ENCODE measurements at regions not wholly inside any gene's neighbourhood (a gene's known extent, or its start where the extent isn't known, plus 50 kb on each side); places are given as distances from the start of the nearest gene placed in this dataset.
"Not testable (repeated sequence)": the region's sequence is repeated elsewhere in the genome, so short reads cannot be mapped to it uniquely, and the experiment has no call there.

- no peak for DNase-seq (ENCODE audit: low spot score)
These were observed 50.9 kb upstream of the MITF start for GRCh38 chr3:69688400-69688799.

DNA sequence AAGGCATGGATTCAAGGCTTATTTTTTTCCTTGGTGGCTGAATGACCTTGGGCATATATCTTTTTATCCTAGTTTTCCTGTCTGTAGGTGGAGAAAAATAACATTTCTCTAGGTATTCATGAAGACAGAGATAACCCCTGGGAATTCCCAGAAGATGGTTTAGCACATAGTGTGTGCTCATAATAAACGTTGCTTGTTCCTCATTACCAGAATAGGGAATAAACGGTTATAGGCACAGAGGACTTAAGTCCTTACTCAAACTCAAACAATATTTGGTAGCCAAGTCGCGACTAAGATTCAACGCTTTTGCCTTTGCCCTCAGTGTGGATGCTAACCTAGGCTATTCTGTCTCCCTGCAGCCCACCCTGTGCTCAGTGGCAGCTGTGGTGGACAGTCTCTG, 51.6 kb upstream of the MITF start:
- DNase-seq (ENCODE audit: low spot score) = no peak

- DNase-seq (ENCODE audit: low spot score) = peak; percentile 9
These were observed 53.2 kb upstream of the MITF start for GRCh38 chr3:69686056-69686455.

GRCh38 chr3:69684309-69684961, 54.8 kb upstream of the MITF start:
- DNase-seq (ENCODE audit: low spot score) = no peak

DNA sequence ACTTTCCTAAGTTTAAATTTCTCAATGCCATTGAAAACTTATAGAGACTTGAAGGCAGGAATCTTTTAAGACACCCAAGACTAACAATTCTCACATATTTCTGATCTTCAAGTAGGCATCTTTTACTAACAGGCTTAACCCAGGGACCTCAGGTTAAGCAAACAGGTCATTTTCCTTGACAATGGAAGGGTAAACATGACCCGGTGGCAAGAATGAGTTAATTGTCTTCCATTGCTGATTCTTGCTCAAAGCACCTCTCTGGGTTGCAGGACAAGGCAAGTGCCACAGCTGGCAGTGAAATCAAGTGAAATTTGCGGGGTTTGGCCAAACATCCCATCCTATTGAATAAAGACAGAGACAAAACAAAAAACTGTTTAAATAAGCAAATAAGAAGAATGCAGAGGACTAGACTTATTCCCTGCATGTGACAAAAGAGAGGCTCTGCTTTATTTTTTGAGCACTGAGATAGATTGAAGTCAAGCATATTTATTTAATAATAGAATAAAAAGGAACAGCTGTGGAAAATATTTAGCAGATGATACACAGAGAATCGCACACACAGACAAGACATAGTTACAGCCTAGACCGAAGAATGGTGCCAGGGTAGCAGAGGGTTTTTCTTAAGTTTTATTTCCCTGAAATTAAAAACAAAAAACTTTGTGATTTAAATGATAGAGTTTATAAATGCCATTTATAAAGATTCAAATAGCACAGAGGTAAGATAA, 56.0 kb upstream of the MITF start:
- no peak for DNase-seq (ENCODE audit: low spot score)

DNA sequence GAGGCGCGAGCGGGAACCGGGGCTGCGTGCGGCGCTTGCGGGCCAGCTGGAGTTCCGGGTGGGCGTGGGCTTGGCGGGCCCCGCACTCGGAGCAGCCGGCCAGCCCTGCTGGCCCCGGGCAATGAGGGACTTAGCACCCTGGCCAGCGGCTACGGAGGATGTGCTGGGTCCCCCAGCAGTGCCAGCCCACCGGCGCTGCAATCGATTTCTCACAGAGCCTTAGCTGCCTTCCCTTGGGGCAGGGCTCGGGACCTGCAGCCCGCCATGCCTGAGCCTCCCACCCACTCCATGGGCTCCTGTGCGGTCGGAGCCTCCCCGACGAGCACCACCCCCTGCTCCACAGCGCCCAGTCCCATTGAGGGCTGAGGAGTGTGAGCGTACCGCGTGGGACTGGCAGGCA, 61.8 kb upstream of the MITF start:
- DNase-seq (ENCODE audit: low spot score) = not testable (repeated sequence)

DNA sequence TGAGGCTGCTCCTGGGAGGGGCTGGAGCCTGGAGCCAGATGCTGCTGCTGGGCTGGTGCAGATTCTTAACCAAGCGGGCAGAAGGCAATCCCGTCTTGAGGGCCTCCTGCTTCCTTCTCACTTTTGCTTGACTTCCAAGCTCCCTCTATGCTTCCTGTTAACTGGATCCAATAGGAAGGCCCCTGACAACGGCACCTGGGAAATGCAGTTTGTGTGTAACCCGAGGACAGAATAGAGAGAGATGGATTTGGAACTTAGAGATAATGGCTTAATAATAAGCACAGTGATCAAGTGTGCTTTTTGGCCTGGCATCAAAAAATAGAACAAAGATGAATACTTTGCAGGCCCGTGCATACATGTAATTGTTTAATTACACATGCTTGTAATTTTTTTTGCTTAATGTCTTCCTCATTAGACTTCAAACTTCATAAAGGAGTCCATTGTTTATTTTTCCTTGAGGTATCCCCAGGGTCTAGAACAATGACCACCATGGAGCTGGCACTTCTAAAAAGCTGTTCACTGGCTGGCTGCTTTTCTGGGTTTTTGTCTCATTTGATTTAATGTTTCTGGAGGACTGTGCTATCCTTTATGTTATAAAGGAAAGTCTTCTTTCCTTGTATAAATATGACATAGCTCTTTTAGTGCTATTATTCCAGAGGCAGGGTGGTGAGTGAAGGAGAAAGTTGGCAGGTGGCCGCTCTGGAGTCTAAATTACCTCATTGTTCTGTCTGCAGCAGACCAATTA, 63.3 kb upstream of the MITF start:
- DNase-seq (ENCODE audit: low spot score) = no peak

- no peak for DNase-seq (ENCODE audit: low spot score)
These were observed 64.5 kb upstream of the MITF start for GRCh38 chr3:69674752-69675151.

DNA sequence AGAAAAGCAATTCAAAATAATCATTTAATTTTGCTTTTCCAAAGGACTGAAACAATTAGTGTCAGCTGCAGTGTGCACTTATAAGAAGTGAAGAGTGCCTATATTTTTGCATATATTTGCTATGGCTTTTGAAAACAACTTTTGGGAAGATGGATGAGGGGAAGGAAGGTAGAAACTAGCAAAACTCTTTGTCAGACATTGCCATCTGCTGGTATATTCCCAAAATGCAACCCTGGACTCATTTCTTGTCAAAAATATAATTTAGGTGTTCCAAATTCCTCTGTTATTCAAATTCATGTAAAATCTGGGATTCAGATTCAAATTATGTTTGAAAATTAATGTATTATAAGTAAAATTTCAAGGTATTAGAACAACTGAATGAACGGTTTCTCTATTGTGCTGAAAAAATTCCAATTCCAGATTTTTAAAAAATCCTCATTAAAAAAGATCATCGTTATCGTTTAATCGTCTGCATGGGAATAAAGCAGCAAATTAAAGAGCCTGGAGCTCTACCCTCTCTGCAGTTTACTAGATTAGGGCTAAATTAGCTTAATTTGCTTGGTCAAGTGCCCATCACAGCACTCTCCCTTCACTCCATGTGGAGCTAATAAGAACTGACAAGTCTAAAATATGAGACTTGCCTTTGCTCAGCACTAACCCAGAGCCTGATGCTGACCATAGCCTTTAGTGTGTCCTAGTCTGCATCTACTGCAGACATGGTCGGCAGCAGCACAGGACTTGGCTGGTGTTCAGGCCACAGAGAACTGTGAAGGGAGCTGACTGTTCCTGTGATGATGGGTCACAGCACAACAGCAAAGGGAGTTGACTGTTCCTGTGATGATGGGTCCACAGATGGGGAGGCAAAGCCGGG, 67.9 kb upstream of the MITF start:
- peak; percentile 56 for DNase-seq (ENCODE audit: low spot score)

DNA sequence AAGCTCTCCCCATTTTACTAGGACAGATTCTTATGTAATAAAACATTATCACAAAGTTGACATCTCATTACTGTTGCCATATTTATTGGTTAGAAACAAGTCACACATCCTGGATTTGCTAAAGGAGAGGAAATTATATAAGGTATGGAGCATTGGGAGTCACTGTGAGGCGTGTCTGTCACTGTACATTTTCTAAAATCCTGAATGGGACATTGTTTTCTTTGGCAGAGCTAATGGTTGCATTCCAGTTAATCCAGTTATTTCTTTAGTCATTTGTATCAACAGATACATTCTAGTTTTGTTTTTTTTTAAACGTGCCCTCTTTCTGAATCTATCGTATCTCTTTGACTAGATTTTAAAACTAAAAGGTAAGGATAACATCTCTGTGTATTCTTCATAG, 70.2 kb upstream of the MITF start:
- no peak for DNase-seq (ENCODE audit: low spot score)

DNA sequence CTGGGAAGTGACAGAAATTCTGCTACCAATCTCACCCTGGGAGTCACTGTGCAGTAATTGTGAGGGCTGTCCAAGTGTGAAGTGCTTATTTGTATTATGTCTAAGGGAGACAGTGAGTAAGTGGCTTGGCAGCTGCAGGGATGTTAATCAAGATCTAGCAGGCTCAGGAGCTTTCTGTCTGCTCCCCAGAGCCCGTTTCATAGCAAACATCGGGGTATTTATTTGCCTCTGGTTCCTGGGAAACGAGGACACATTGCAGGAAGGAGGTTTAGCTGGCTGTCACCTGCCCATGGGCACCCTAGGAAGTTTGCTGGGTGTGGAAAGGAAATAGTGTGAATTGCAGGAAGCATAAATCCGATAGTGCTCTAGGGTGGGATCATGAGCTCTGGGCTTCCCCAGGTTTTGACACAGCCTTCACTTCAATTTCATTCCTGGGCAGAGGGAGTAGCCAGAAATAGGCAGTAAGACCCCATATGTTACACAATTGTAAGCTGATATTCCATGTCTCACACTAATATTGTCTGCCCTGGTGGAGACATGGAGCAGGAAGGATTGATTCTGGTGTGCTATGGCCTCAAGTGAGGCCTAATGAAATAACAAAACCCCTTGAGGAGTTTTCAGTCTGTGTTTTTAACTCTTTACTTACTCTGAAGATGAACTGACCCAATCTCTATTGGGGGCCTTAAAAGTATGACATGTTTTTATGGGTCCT, 74.1 kb upstream of the MITF start:
- peak; percentile 93 for DNase-seq (ENCODE audit: low spot score)

DNA sequence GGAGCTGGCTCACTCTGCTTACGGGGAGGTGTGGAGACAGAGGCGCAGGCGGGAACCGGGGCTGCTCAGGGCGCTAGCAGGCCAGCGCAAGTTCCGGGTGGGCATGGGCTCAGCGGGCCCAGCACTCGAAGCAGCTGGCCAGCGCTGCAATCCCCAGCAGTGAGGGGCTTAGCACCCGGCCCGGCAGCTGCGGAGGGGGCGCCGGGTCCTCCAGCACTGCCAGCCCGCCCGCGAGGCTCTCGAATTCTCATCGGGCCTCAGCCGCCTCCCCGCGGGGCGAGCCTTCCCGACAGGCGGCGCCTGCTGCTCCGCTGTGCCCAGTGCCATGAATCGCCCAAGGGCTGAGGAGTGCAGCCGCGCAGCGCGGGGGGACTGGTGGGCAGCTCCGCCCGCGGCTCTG, 78.6 kb upstream of the MITF start:
- DNase-seq (ENCODE audit: low spot score) = no peak

DNA sequence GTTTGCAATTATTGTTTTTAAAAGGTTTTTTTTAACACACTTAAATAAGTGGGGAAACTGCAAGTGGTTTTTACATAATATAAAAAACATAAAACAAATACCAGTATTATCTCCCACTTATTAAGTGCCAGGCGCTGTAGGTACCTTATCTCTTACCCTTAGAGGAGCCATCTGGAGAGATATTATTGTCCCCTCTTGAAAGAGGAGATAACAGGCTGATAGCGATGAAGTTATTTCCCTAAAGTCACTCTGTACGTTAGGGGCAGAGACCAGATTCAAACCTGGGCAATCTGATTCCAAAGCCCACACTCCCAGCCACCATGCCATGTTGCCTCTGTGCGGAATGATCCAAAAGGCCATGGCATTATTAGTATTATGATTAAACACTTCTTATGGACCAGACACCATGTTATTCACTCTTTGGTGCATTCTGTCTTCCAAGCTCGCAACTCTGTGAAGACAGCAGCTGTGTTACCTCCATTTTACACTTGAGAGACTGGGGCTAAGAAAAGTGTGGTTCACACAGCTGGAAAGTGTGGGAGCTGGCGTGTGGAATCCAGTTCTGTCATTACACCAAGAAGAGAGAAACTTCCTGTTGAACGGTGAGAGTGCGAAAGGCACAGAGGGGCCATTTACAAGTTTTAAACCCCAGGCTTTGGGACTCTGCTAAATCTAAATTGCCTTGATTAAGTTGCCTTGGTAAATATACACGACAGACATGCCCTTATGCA, 79.9 kb upstream of the MITF start:
- DNase-seq (ENCODE audit: low spot score) = no peak

DNA sequence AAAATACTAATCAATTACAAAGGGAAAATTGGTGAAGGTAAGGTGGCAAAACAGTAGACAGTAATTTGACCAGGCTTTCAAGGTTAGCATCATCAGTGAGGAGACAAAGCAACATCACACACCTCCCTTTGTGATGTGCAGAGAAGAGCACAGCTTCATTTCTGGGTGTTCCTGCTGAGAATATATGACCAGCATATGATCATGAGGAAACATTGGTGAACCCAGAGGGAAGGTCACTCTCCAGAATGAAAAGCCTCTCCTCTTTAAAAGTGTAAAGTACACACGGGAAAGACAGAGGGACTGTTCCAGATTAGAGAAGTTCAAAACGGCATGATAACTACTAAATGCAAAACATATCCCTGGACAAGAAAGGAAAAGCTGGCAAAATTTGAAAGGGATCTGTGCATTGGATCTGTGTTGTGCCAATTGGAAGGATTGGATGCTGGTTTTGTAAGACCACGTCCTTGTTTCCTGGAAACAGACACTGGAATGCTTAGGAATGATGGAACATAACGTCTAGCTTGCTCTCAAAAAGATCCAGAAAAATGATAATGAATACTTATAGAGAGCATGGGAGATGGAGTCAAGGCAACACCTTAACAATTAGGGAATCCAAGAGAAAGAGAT, 80.6 kb upstream of the MITF start:
- DNase-seq (ENCODE audit: low spot score) = no peak

DNA sequence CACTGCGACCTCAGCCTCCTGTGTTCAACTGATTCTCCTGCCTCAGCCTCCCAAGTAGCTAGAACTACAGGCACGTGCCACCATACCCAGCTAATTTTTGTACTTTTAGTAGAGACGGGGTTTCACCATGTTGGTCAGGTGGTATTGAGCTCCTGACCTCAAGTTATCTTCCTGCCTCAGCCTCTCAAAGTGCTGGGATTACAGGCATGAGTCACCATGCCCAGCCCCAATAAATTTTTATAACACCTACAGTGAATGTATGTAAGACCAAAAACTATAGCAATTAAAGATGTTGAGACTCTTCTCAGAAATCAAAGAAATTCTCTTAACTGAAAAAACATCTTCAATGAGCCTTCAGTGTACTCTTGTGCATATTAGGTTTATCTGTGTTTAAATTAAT, 82.2 kb upstream of the MITF start:
- not testable (repeated sequence) for DNase-seq (ENCODE audit: low spot score)

- DNase-seq (ENCODE audit: low spot score) = no peak
These were observed 87.5 kb upstream of the MITF start for GRCh38 chr3:69651765-69652164.

DNA sequence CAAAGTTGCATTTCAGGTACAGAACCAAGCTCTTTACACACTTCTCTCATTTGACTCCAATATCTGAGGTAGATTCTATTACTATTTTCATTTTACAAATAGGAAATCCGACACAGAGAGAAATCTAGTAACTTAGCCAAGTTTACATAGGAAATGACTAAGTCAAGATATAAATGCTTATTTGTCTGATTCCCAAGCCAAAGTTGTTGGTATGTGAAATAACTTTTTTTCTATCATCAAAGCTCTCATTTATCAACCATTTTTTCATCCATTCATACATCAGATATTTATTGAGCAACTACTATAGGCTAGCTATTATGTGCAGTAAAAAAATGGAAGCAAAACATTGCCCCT, 89.2 kb upstream of the MITF start:
- DNase-seq (ENCODE audit: low spot score) = no peak

DNA sequence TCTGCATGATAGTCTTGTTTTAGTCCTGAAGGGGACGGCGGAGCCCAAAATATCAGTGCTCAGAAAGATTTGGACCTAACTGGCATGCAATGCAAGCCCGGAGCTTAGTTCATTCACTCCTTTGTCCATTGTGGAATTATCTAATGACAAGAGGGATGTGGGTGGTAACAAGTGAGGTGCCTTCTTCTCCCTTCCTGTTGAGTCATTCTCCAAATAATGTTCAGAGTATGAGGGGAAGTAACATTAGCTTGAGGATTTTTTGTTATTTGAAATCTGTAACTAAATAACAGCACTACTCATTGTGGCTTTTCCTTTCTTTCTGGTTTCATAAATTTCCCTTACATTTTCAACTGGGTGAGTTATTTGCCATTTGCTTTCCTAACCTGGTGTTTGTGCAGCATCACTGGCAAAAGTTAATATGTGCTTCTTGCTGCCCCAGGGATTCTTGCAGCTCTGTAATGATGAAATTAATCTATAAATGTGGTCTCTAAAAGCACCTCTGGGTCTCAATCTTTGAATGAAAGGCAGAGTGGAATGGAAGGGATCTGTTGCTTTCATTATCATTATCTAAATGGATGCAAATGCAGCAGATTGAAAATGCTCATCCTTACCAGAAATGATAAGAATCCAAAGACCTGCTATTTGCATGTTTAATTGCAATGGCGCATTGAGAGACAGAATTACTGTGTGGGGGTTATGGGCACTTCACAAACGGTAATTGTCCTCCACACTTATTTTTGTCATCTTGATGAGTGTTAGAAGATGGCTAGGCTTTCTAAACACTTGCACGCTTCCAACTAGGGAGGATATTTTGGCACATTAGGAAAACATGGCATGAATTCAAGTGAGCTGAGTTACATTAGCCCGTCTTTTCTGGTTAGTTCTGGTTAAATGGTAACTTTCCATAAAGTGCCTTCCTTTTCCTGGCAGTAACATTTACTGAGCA, 89.9 kb upstream of the MITF start:
- DNase-seq (ENCODE audit: low spot score) = peak; percentile 85

GRCh38 chr3:69648126-69648525, 91.1 kb upstream of the MITF start:
- peak; percentile 9 for DNase-seq (ENCODE audit: low spot score)

Data from kidney tubule cell (primary cell).